A549 (cell line): ENCODE measurements at regions not wholly inside any gene's neighbourhood (a gene's known extent, or its start where the extent isn't known, plus 50 kb on each side); places are given as distances from the start of the nearest gene placed in this dataset.

ENCODE experiments used
- ATAC-seq, 2 experiments: fragments of 200-7000 bp in 1 of 2; fragments of >200 bp in 1 of 2; cut with Nextera tagmentation in 1 of 2; cut with Tn5 transposase in 1 of 2; 3 replicates each; pipeline versions ENCODE4 v1.8.0 to v1.9.1; 2018 to 2020; ENCODE audit warnings: mild to moderate bottlenecking in 1 of 2, moderate library complexity in 1 of 2
- CTCF ChIA-PET: fragments of 300-600 bp; sonication (Branson Sonifier 250); formaldehyde crosslinking; extraction: SDS; loops from one replicate; lab custom pipeline; 2021; ENCODE audit warnings: antibody characterized with exemption, inconsistent platforms; lab: Yijun Ruan, JAX
- POLR2A ChIA-PET: fragments of 350-600 bp; formaldehyde crosslinking; extraction: SDS; loops from one replicate; lab custom pipeline; 2021; ENCODE audit warnings: antibody characterized with exemption, inconsistent platforms; lab: Yijun Ruan, JAX
- DNase-seq, 2 experiments: peaks; one replicate each; pipeline versions ENCODE4 v3.0.0 to v3.0.0-alpha.2; 2011 to 2016; ENCODE audit warnings: low read depth in 1 of 2, low spot score in 1 of 2
- FAIRE-seq: peaks from 2 replicates; lab custom pipeline; 2011; peaks lifted over from hg19 to GRCh38; lab: Jason Lieb, UNC
- H3K27ac ChIP-seq, 2 experiments: fragments of >200 bp; sonication (Bioruptor Twin); formaldehyde crosslinking; 3 replicates each; pipeline ENCODE4 v1.5.1; 2016 to 2017
- H3K4me1 ChIP-seq: fragments of >200 bp; sonication (Bioruptor Twin); formaldehyde crosslinking; 3 replicates; pipeline ENCODE4 v1.6.1; 2016
- H3K4me2 ChIP-seq: fragments of >200 bp; sonication (Bioruptor Twin); formaldehyde crosslinking; 3 replicates; pipeline ENCODE4 v1.6.1; 2016
- H3K4me3 ChIP-seq: fragments of >200 bp; sonication (Bioruptor Twin); formaldehyde crosslinking; 3 replicates; pipeline ENCODE4 v1.5.1; 2016
- H3K9me3 ChIP-seq: fragments of >200 bp; sonication (Bioruptor Twin); formaldehyde crosslinking; 3 replicates; pipeline ENCODE4 v1.6.1; 2016
- ATOH8 ChIP-seq: fragments of 250-450 bp; sonication (Bioruptor Pico); IDR thresholded peaks from 2 replicates; pipeline ENCODE4 v1.5.0; 2020; ENCODE audit warnings: low read depth, mild to moderate bottlenecking, moderate library complexity
- BHLHE40 ChIP-seq: IDR thresholded peaks from 2 replicates; pipeline ENCODE4 v1.6.1; 2012; ENCODE audit warnings: low read depth, low read length, inconsistent platforms
- CHD2 ChIP-seq: fragments of 150-350 bp; IDR thresholded peaks from 2 replicates; pipeline ENCODE4 v1.6.1; 2014; ENCODE audit warnings: low read length; ENCODE audit not compliant: partially characterized antibody
- EHMT2 ChIP-seq: fragments of 200-600 bp; sonication (generic); IDR thresholded peaks from 2 replicates; pipeline ENCODE4 v1.6.1; 2016; ENCODE audit warnings: antibody characterized with exemption, low read depth, mild to moderate bottlenecking, moderate library complexity
- EP300 ChIP-seq, 2 experiments: fragments of >200 bp; sonication (Bioruptor Twin); formaldehyde crosslinking; IDR thresholded peaks; 2 replicates in 1 of 2; 3 replicates in 1 of 2; pipeline ENCODE4 v1.6.1; 2016 to 2017
- ESRRA ChIP-seq: fragments of 150-350 bp; IDR thresholded peaks from 2 replicates; pipeline ENCODE4 v1.6.1; 2014; ENCODE audit warnings: mild to moderate bottlenecking, low read length, borderline replicate concordance
- GATA3 ChIP-seq: IDR thresholded peaks from 2 replicates; pipeline ENCODE4 v1.6.1; 2012; ENCODE audit warnings: borderline replicate concordance
- HDAC2 ChIP-seq: fragments of 200-600 bp; sonication (generic); IDR thresholded peaks from 2 replicates; pipeline ENCODE4 v1.6.1; 2016
- HES2 ChIP-seq: fragments of >200 bp; sonication (Bioruptor Twin); formaldehyde crosslinking; IDR thresholded peaks from 2 replicates; pipeline ENCODE4 v1.6.1; 2016
- HEYL ChIP-seq: fragments of 250-450 bp; sonication (Bioruptor Pico); IDR thresholded peaks from 2 replicates; pipeline ENCODE4 v1.8.0; 2021; ENCODE audit warnings: mild to moderate bottlenecking, moderate library complexity
- HOXA7 ChIP-seq: fragments of 250-450 bp; sonication (Bioruptor Pico); IDR thresholded peaks from 2 replicates; pipeline ENCODE4 v1.5.0; 2020; ENCODE audit warnings: mild to moderate bottlenecking, moderate library complexity
- HOXB13 ChIP-seq: fragments of 250-450 bp; sonication (Bioruptor Pico); IDR thresholded peaks from 2 replicates; pipeline ENCODE4 v1.5.0; 2020; ENCODE audit warnings: low read depth, mild to moderate bottlenecking, moderate library complexity
- HOXB5 ChIP-seq: fragments of 250-450 bp; sonication (Bioruptor Pico); IDR thresholded peaks from 2 replicates; pipeline ENCODE4 v1.5.0; 2020; ENCODE audit warnings: mild to moderate bottlenecking, moderate library complexity
- JUNB ChIP-seq: fragments of >200 bp; sonication (Bioruptor Twin); formaldehyde crosslinking; IDR thresholded peaks from 2 replicates; pipeline ENCODE4 v1.6.1; 2016
- MAFK ChIP-seq: fragments of 450-650 bp; IDR thresholded peaks from 2 replicates; pipeline ENCODE4 v1.6.1; 2014; ENCODE audit not compliant: partially characterized antibody
- MAX ChIP-seq: IDR thresholded peaks from 2 replicates; pipeline ENCODE4 v1.6.1; 2012
- MAZ ChIP-seq: fragments of 150-350 bp; IDR thresholded peaks from 2 replicates; pipeline ENCODE4 v1.6.1; 2014; ENCODE audit warnings: antibody characterized with exemption, low read depth, low read length, borderline replicate concordance
- MYC ChIP-seq: IDR thresholded peaks from 2 replicates; pipeline ENCODE4 v1.6.1; 2012; ENCODE audit warnings: mild to moderate bottlenecking, inconsistent platforms, low read length, improper control_type of control experiment, borderline replicate concordance
- NFE2L2 ChIP-seq: fragments of 150-350 bp; conservative IDR thresholded peaks from 2 replicates; pipeline ENCODE4 v1.6.1; 2014; ENCODE audit warnings: low read length
- NR3C1 ChIP-seq: fragments of >200 bp; sonication (Bioruptor Twin); formaldehyde crosslinking; IDR thresholded peaks from 3 replicates; pipeline ENCODE4 v1.6.1; 2017
- PBX3 ChIP-seq: IDR thresholded peaks from 2 replicates; pipeline ENCODE4 v1.6.1; 2012
- PHF8 ChIP-seq: fragments of 200-600 bp; sonication (generic); IDR thresholded peaks from 2 replicates; pipeline ENCODE4 v1.6.1; 2016; ENCODE audit warnings: low read depth, mild to moderate bottlenecking, antibody characterized with exemption, moderate library complexity, borderline replicate concordance
- RNF2 ChIP-seq: fragments of 200-600 bp; sonication (generic); IDR thresholded peaks from 2 replicates; pipeline ENCODE4 v1.6.1; 2016; ENCODE audit warnings: low read depth, mild to moderate bottlenecking, antibody characterized with exemption, moderate library complexity, borderline replicate concordance
- TFCP2L1 ChIP-seq: fragments of 250-450 bp; sonication (Bioruptor Pico); IDR thresholded peaks from 2 replicates; pipeline ENCODE4 v1.5.0; 2021; ENCODE audit warnings: mild to moderate bottlenecking
- ZNF302 ChIP-seq: fragments of 250-450 bp; sonication (Bioruptor Pico); IDR thresholded peaks from 2 replicates; pipeline ENCODE4 v1.9.0; 2021; ENCODE audit warnings: inconsistent platforms, mild to moderate bottlenecking, moderate library complexity
- ZSCAN20 ChIP-seq: fragments of 250-450 bp; sonication (Bioruptor Pico); IDR thresholded peaks from 2 replicates; pipeline ENCODE4 v1.8.0; 2022; ENCODE audit warnings: mild to moderate bottlenecking, moderate library complexity
- WGBS: methylation state at CpG from one replicate; pipeline ENCODE4 v1.1.6; 2017; ENCODE audit errors: missing lambda C conversion rate; 5-methylcytosine and 5-hydroxymethylcytosine counted together

- ATAC-seq (no peak), DNase-seq (no peak), FAIRE-seq (no peak)
- Histone ChIP-seq H3K9me3 (no peaks in the 10 kb centered on the region), H3K4me3 (no peak overlapping the region), H3K27ac (no peak overlapping the region), H3K4me1 (no peaks in the 10 kb centered on the region), H3K4me2 (no peak overlapping the region)
- CTCF ChIA-PET: interaction anchor here (0.6 kb wide), 1 partner anchor 11 kb away, joined by 3 read pairs; no protein-coding TSS in a partner anchor
- 43% methylated on average over 7 of the region's 7 CpGs for WGBS
- POLR2A ChIA-PET: no interaction called here
- TF ChIP-seq ESRRA: no peak
- no peak for TF ChIP-seq CHD2
- no peak for TF ChIP-seq TFCP2L1 (CRISPR knock-in tag)
- TF ChIP-seq MAZ: no peak
- no peak for TF ChIP-seq JUNB
- TF ChIP-seq BHLHE40: no peak
Observed at GRCh38 chr14:36012621-36013020, 163.9 kb downstream of the PTCSC3 start.

GRCh38 chr14:36009643-36010042 lies 166.9 kb downstream of the PTCSC3 start:
- Histone ChIP-seq H3K4me1 (no peaks in the 10 kb centered on the region), H3K4me2 (no peak overlapping the region), H3K4me3 (no peak overlapping the region), H3K9me3 (no peaks in the 10 kb centered on the region), H3K27ac (no peak overlapping the region)
- DNase-seq: no peak
- ChIA-PET POLR2A (no interaction called here), CTCF (interaction anchor here (1.0 kb wide), 1 partner anchor 9 kb away, joined by 3 read pairs; no protein-coding TSS in a partner anchor)
- TF ChIP-seq NFE2L2: no peak
- no peak for TF ChIP-seq PBX3
- TF ChIP-seq HOXB13: no peak
- TF ChIP-seq CHD2: no peak
- no peak for TF ChIP-seq ZNF302 (CRISPR knock-in tag)
- TF ChIP-seq TFCP2L1 (CRISPR knock-in tag): no peak
- TF ChIP-seq HOXA7 (CRISPR knock-in tag): no peak
- no peak for TF ChIP-seq PHF8
- TF ChIP-seq ESRRA: no peak
- TF ChIP-seq JUNB: no peak
- no peak for FAIRE-seq
- WGBS: 79% methylated on average over 1 of the region's 1 CpG
- no peak for ATAC-seq

- ChIA-PET POLR2A (no interaction called here), CTCF (no interaction called here)
- no peak overlapping the region for H3K27ac ChIP-seq
- no peak overlapping the region for H3K4me3 ChIP-seq
- FAIRE-seq (no peak), DNase-seq (no peak), ATAC-seq (no peak)
- 48% methylated on average over 4 of the region's 4 CpGs for WGBS
- no peak overlapping the region for H3K4me2 ChIP-seq
- H3K9me3 ChIP-seq: no peaks in the 10 kb centered on the region
- H3K4me1 ChIP-seq: no peaks in the 10 kb centered on the region
- TF ChIP-seq BHLHE40 (no peak), RNF2 (no peak), NR3C1 (no peak)
Observed at GRCh38 chr14:36006623-36007022, 169.9 kb downstream of the PTCSC3 start.

GRCh38 chr14:36005670-36006069 lies 170.9 kb downstream of the PTCSC3 start:
- Histone ChIP-seq H3K27ac (no peak overlapping the region), H3K9me3 (no peaks in the 10 kb centered on the region), H3K4me2 (no peak overlapping the region), H3K4me1 (no peaks in the 10 kb centered on the region), H3K4me3 (no peak overlapping the region)
- 72% methylated on average over 4 of the region's 4 CpGs for WGBS
- no peak for DNase-seq
- no peak for FAIRE-seq
- TF ChIP-seq MAX: no peak
- TF ChIP-seq GATA3: no peak
- POLR2A ChIA-PET: no interaction called here
- no peak for ATAC-seq
- CTCF ChIA-PET: interaction anchor here (0.8 kb wide), 1 partner anchor 17 kb away, joined by 3 read pairs; no protein-coding TSS in a partner anchor

- 55% methylated on average over 4 of the region's 4 CpGs for WGBS
- POLR2A ChIA-PET: no interaction called here
- no peak for FAIRE-seq
- Histone ChIP-seq H3K4me2 (no peak overlapping the region), H3K9me3 (no peaks in the 10 kb centered on the region), H3K27ac (no peak overlapping the region), H3K4me1 (no peaks in the 10 kb centered on the region), H3K4me3 (no peak overlapping the region)
- no peak for ATAC-seq
- DNase-seq: no peak
- CTCF ChIA-PET: no interaction called here
- TF ChIP-seq HOXB5 (CRISPR knock-in tag): no peak
- no peak for TF ChIP-seq TFCP2L1 (CRISPR knock-in tag)
- no peak for TF ChIP-seq MAFK
- TF ChIP-seq EHMT2: no peak
- TF ChIP-seq HDAC2: no peak
- TF ChIP-seq ZSCAN20: no peak
- no peak for TF ChIP-seq RNF2
- no peak for TF ChIP-seq ZNF302 (CRISPR knock-in tag)
- no peak for TF ChIP-seq MYC
- TF ChIP-seq NFE2L2: no peak
- no peak for TF ChIP-seq HES2
- TF ChIP-seq HOXA7 (CRISPR knock-in tag): no peak
- TF ChIP-seq ESRRA: no peak
- no peak for TF ChIP-seq MAZ
- no peak for TF ChIP-seq HEYL (CRISPR knock-in tag)
- TF ChIP-seq EP300 (IDR thresholded peaks at IDR 0.05): no peak
- no peak for TF ChIP-seq ATOH8
- TF ChIP-seq, all 56 proteins: peak for 0
Observed at GRCh38 chr14:36001936-36002335, 174.6 kb downstream of the PTCSC3 start.
